ENCODE measurements at regions not wholly inside any gene's neighbourhood (a gene's known extent, or its start where the extent isn't known, plus 50 kb on each side); places are given as distances from the start of the nearest gene placed in this dataset.

DNA sequence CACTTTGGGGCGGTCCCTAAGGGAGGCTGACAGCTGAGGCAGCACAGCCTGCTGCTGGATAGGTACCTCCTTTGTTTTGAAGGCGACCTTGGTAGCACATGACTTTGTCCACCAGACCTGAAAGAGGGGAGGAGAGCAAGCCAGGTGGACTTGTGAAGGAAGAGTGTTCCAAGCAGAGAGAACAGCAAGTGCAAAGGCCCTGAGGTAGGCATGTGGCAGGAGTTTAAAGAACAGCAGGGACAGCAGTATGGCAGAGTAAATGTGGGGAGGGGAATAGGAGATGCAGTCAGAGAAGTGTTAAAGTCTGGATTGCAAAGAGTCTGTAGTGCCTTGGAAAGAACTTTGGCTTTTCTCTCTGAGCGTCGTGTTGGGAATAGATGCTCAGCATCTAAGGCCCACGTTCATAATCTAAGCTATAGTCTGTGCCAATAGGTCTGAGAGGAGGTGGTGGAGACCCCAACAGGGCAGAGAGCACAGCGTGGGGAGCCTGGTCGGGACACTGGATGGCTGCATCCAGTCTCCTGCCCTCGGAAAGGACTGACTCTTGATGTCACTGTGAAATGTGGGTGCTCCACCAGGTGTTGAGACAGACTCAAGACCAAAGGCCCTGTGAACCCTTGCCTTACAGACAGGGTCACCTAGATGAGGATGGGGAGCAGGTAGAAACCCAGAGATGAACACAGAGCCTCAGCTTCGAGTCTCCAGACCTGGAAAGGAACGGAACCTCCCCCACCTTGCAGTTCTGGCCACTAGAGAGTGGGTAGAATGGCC lies 242.1 kb upstream of the PWP1 start:
- DNase-seq, result no peak
- ATAC-seq, result no peak

DNA sequence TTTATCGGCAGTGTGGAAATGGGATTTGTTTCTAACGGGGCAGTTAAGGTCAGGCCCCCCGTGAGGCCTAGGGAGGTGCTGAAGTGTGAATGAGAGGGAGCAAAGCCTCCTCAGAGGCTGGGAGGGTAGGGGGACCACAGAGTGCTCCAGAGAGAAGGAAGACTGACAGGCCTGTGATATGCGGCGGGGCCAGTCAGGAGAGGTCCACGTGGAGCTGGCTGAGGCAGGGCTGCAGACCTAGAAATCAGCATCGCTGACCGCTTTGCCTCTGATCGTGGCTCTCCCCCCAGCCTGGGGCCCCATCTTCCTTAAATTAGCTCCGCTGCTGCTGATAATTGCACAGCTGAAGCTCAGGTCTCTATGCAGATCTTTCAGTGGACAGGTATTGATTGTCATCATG lies 240.8 kb upstream of the PWP1 start:
- ATAC-seq, result no peak
- no peak for DNase-seq

DNA sequence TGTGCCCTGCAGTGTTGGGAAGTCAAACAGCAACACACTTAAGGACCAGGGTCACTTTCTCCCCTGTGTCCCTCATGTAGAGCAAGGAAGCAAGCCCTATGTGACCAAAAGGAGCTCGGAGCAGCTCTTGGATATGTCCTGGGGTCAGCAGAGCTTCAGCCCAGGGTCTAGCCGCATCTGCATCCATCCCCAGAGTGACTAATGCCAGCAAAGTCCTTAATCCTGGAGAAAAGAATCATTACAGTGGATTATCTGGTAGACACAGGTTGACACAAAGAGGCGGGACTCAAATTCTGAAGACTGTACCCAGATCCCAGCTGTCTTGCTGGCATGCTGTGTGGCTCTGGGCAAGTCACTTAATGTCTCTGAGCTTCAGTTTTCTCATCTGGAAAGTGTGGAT lies 239.1 kb upstream of the PWP1 start:
- DNase-seq, result no peak

DNA sequence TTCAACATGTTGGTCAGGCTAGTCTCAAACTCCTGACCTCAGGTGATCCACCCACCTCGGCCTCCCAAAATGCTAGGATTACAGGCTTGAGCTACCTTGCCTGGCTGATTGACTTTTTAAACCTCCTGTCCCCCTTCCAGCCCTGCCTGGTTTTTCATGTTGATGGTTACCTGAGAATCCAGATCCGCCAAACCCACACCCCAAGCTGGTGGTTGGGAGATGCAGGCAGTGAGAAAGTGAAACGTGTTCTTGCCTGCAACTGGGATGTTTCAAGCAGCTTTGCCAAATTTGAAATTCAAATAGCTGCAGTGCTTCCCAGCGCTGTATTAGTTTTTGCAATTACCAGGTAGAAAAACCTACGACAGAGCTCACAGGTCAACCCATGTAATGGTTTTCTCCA lies 238.3 kb upstream of the PWP1 start:
- DNase-seq, result no peak
- ATAC-seq, result no peak

More for the DNA sequence above, 239.1 kb upstream of the PWP1 start:
- ATAC-seq, result no peak

DNA sequence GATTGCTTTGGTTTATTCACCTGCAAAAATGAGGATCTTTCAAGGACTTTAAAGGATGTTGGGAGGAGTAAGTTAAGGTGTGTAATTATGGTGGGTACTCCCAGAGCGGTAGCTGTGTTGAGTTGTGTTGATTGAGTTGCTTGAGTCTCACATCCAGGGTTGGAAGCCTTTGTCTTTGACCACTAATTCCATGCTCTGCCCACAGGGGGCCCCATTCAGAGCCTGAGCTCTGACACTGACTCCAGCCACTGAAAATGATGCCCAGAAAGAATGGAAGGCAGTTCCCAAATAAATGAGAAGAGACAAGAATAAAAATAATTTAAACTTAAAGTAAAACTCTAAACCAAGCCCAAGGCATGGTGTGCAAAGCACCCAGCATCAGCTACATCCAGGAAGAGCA lies 237.4 kb upstream of the PWP1 start:
- no peak for DNase-seq
- ATAC-seq, result no peak

DNA sequence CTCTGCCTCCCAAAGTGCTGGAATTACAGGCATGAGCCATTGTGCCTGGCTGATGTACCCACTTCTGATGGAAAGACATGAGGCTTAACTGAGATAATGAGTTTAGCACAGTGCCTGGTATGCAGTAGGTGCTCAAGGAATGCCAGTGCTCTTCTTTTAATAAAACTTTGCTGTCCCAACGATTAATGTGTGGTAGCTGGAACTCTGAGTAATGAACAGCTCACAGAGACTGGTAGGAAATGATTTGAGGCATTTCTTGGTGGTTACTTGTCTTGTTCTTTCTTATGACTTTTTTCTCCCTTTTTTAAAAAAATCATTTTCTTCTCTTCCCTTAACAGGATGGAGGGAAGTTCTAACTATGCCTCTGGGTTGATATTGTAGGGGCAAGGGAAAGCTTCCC lies 235.7 kb upstream of the PWP1 start:
- no peak for ATAC-seq
- no peak for DNase-seq

DNA sequence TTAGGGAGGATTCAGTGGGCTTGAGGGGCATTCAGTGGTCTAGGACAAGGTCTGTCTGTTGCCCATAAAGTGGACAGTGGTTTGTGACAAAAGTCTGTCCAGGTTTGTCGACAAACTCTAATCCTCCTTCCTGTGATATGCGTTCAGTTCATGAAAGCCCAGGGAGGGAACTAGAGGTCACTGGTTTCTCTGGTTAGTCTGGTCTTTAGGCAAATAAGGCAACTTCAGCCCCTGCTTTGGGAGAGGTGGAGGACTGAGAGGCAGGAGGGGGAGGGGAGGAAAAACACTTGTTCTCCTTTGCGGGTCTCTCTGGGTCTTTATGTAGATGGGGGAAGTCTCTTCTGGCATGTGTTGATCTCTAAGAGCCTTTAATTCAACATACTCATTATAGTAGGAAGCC lies 235.1 kb upstream of the PWP1 start:
- DNase-seq, result no peak

DNA sequence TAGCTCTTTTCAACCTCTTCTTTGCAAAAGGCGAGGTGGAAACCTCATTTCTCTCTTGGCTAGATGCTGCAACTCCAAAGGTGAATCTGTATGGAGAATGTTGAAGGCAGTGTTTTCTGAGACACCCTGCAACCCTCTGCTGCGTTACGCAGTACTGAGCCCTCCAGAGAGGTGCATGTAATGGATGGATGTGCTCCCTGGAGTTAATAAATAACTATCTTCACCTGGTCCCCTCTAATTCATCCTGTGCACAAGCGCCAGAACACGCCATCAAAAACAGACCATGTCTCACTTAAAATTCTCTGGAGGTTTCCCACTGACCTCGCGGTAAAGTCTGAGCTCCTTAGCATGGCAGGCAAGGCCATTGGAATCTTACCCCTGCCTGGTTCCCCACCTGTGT lies 234.4 kb upstream of the PWP1 start:
- ATAC-seq, result no peak
- DNase-seq, result no peak

More for the DNA sequence above, 235.1 kb upstream of the PWP1 start:
- no peak for ATAC-seq

DNA sequence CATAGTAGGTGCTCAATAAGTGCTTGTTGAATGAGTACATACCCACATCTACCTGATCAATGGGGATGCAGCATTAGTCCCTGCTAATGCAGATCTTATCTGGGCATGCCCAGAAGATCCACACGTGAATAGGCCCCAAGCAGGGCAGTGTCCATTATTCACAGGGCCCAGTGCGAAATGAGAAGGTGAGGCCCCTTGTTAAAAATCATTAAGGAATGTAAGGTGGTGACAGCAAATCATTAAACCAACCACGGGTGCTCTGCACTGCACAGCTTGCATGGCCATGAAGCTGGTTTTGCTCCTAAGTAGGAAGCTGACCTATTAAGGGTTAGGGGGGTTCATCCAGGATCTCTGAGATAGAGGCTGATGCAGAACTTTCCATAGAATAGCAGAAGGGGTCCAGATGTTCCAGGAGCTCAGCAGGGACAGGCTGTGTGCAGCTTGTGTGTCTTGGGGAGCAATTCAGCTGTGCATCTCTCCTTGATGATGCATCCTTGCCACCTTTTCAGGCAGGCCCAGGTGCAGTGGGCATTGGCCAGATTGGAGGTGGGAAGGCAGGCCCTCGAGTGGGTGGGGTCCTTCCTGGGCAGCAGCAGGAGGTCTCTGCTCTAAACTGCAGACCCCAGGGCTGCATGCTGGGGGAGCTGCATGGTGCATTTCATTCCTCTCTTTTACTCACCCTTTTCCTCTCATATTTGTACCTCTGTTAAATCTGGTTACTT lies 231.3 kb upstream of the PWP1 start:
- ATAC-seq, result no peak

DNA sequence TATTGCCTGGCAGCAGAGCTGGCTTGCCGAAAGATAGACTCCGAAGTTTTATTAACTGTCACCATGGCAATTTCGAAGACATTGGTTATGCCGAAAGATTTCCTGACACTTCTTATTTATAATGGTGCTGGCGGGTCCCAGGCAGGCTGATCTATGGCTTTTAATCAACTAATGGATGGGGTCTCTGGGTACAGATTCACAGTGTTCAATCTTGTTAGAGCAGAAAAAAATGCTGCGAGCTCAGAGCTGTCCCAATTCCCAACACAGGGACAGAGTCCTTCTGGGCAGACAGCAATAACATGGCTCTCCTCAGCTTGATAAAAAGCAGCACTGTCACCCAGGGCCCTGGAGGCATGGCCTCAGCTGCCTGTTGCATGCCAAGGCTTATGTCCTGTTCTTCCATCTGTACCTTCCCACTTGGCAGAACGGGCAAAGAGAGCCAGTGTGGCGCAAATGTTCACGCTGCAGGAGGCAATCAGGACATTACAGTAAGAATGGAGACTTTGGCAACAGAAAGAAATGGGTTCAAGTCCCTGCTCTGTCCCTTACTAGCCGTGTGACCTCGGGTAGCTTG lies 228.2 kb upstream of the PWP1 start:
- DNase-seq, result no peak
- no peak for ATAC-seq

More for the DNA sequence above, 231.3 kb upstream of the PWP1 start:
- DNase-seq, result no peak

DNA sequence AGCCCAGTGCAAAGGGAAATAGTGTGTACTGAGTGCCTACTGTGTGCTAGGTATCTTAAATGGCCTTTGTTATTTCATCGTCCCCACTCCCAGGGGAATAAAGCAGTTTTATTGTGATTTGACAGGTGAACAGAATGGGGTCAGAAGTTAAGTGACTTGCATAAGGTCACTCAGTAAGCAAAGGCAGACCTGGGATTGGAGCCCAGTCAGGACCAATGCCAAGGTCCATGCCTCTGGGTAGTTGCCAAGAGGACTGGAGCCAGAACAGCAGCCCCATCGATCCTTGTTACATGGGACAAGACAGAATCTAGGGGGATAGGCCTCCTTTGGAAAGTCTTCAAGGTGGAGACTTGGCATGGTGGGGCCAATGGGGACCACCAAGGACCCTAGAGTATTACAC lies 227.4 kb upstream of the PWP1 start:
- no peak for DNase-seq

DNA sequence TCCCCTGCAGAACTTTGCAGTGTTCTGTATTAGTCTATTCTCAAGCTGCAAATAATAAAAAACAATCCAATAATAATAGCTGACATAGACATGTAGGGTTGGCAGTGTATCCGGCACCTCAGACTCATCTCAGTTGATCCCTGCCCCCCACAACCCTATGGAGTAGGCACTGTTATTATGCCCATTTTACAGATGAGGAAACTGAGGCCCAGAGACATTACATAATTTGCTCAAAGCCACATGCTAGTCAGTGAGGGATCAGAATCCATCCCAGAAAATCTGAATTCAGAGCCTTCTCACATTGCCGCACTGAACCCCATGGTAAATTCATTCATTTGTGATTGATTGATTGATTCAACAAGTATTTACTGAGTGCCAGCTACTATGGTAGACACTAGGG lies 226.6 kb upstream of the PWP1 start:
- DNase-seq (no peak), ATAC-seq (no peak)

More for the DNA sequence above, 227.4 kb upstream of the PWP1 start:
- no peak for ATAC-seq

DNA sequence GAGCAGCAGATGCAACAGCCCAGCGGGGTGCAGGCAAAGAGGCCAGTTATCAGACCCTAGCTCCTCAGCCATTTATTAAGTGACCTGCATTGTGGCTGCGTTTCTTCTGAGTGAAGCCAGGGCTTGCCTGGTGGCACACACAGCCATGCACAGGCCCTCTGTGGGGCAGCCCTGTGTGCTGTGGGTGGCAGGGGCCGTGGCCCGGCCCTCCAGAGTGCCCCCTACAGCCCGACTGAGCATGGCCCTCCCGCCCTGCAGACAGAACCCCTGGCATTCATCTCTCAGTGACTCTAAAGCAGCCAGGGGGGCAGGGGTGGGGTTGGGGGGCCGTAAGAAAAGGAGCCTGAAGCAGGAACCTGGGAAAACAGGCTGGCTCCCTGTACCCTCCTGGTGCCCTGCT lies 226.0 kb upstream of the PWP1 start:
- DNase-seq (no peak), ATAC-seq (no peak)

DNA sequence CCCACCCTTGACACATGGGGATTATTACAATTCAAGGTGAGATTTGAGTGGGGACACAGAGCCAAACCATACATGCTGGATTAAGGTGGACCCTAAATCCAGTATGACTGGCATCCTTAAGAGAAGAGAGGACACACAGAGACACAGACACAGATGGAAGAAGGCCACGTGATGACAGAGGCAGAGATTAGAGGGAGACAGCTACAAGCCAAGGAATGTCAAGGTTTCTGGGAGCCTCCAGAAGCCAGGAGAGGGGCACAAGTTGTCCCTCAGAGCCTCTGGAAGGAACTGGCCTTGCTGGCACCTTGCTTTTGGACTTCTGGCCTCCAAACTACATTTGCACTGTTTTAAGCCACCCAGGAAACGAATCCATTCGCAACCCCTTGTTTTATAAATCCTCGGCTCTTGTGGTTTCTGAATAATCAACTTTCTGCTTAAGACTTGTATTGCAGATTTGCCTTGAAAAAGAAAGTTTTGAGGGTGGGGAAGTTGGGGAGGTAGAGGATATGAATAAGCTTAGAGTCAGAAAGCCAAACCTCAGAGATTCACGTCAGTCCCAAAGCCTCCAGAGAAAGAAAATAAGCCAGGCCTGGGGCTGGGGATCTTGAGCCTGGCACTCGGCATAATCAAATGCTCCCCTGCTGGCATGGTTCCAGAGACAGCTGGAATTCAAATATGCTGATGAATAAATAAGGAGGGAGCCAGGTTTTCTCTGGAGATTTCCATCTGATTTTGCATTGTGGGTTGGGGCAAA lies 224.2 kb upstream of the PWP1 start:
- DNase-seq, result no peak
- ATAC-seq, result no peak

DNA sequence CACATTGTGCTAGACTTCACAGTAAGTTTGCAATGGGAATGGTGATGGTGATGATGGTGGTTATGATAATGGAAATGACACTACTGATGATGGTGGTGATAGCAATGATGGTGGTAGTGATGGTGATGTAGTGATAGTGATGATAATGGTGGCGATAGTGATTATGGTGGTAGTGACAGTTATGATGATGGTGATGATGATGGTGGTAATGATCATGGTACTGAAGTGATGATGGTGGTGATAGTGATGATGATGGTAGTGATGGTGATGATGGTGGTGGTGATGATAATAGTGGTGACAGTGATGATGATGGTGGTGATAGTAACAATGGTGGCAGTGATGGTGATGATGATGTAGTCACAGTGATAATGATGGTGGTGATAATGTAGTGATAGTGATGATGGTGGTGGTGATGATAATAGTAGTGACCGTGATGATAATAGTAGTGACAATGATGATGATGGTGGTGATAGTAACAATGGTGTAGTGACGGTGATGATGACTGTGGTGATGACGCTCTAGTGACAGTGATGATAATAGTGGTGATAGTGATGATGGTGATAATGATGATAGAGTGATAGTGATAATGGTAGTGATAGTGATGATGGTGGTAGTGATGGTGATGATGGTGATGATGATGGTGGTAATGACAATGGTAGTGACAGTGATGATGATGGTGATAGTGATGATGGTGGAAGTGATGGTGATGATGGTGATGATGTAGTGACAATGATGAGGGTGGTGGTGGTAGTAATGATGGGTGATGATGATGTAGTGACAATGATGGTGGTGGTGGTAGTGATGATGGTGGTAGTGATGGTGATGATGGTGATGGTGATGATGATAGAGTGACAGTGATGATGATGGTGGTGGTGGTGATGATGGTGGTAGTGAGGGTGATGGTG lies 222.9 kb upstream of the PWP1 start:
- ATAC-seq (no peak), DNase-seq (no peak)

DNA sequence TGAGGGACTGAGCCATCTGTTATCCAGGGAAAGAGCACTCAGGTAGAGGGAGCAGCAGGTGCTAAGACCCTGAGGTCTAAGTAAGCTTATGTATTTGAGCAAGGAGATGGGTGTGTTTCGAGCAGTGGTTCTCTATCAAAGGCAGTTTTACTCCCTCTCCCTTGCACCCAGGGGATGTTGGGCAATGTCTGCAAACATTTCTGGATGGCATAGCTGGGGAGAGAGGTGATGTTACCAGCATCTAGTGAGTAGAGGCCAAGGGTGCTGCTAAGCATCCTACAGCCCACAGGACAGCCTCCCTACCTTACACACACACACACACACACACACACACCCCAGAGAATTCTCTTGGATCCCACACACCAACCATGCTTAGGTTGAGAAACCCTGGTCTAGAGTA lies 221.0 kb upstream of the PWP1 start:
- ATAC-seq (no peak), DNase-seq (no peak)

DNA sequence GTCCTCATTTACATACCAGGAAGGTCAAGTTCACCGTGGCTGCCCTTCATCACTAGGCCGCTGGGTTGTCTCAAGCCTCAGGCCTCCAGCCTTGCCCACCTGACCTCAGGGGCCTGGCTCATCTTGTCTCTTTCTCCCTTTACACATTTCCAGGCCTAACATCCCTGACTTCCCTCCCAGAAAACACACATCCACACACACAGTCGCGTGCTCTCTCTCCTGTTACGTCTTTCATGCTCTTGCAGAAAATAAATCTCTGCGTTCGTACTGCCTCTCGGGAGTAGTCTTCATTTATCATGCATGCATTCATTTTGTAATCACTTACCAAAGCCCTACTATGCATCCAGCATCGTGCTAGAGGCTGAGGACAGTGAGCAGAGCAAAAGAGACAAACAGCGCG lies 220.0 kb upstream of the PWP1 start:
- ATAC-seq (no peak), DNase-seq (no peak)

DNA sequence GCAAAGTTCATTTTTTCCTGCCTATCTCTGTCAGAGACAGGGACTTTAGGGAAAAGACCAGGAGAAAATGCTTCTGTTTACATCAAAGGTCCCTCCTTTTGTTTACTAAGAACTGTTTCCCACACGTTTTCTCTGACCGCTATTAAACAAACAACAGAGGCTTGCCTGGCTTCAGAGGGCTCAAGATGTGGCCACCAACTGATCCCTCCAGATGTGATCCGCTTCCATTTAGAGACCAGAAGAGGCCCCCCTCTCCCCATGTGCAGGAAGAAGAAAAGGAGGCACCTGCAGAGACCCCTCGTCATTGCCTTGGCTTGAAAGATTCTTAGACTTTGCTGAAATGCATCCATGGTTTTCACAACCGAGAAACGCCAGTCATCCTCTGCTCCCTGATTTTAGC lies 217.9 kb upstream of the PWP1 start:
- DNase-seq (no peak), ATAC-seq (no peak)

DNA sequence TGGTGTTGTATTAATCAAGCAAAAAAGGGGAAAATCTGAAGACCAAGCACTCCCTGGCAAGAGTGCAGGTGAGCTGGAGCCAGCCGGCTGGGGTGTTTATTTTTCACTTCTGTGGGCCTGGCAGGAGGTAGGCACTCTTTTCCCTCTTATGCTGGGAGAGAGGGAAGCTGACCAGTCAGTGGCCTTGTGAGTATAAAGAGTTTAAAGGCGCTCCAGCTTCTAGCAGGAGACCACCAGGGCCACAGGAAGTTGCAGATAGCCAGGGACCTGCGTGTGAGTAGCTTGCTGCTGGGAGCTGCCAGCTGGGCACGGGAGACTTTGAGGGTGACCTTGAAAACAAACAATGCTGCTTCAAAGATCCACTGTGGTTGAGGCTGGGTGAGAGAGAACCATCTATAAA lies 217.4 kb upstream of the PWP1 start:
- DNase-seq (no peak), ATAC-seq (no peak)

DNA sequence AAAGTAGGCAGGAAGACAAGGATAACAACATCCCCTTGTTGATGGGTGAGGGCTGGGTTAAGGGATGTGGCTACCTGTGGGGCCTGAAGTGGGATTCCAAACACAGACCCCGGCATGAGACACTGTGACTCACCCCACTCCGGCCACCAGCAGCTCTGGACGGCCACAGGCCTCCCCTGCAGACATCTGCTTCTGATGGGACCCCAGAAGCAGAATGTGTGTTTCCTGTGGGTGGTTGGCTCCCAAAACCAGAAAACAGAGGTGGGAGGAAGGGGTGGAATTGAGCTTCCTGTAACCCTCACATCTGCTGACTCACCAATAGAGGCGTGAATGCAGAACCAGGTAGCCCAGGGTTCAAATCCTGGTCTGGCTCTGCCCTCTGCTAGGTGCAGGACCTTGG lies 216.6 kb upstream of the PWP1 start:
- ATAC-seq, result no peak
- DNase-seq, result no peak

DNA sequence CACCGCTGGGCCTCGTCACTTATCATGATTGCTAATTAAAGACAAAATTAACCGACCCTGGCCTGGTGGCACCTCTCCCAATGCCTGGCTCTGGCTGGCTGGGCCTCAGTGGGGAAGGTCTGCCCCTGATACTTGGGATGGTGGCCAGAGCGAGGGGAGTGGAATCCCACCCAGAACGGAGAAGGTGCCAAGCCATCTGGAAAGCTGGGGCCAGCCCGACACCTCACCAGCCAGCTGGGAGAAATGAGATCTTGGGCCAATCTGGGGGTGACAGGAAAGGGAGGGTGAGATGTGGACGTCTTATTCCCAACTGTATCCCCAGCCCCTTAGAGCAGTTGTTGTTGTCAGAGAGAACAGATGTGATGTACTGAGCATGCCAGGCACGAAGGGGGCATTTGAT lies 215.0 kb upstream of the PWP1 start:
- ATAC-seq (no peak), DNase-seq (no peak)

DNA sequence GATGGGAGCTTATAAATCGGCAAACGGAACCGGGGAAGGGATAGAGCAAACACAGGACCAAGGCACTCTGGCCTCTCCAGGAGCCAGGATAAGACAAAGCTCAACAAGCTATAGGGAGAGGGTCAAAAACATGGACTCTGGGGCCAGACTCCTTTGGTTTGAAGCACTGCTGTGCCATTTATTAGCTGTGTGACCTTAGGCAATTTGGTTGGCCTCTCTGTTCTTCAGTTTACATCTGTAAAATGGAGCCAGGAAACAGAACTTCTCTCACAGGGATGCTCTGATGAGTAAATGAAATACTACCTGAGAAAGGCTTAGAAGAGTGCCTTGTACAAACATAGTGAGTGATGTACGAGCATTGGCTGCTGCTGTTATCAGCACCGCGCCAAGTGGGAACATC lies 213.3 kb upstream of the PWP1 start:
- ATAC-seq (no peak), DNase-seq (no peak)

Data from stimulated activated naive CD8-positive, alpha-beta T cell treated with anti-CD3 and anti-CD28 coated beads, Interleukin-15, Interleukin-2, amounts not matched to agents 100 U/mL and 50 U/mL, for 24 hours (primary cell).